ENCODE measurements at regions not wholly inside any gene's neighbourhood (a gene's known extent, or its start where the extent isn't known, plus 50 kb on each side); places are given as distances from the start of the nearest gene placed in this dataset.
"Not testable (repeated sequence)": the region's sequence is repeated elsewhere in the genome, so short reads cannot be mapped to it uniquely, and the experiment has no call there.

GRCh38 chr5:158034586-158034985, 175.6 kb upstream of the CLINT1 start:
- intact Hi-C loops (cut with micrococcal nuclease; ENCODE audit: unreplicated experiment); H3K27me3 ChIP-seq (ENCODE audit: control insufficient read depth in 1 of 2, insufficient read depth in 2 of 2, low read length in 2 of 2); H3K79me2 ChIP-seq (ENCODE audit: insufficient read depth, low read length); H3K36me3 ChIP-seq (replicated peaks in 1 of 2; ENCODE audit: control insufficient read depth in 1 of 2, insufficient read depth in 2 of 2, low read length in 2 of 2); H3K4me2 ChIP-seq (ENCODE audit: low read depth, low read length); CTCF ChIA-PET (ENCODE audit: low intra/inter-chr PET ratio, low total read pairs); H4K20me1 ChIP-seq (ENCODE audit: insufficient read depth, low read length); H3K27ac ChIP-seq (ENCODE audit: extremely low read length, insufficient read depth, low read length); FAIRE-seq; DNase-seq (ENCODE audit: low spot score); POLR2A ChIA-PET; ATAC-seq; H3K4me1 ChIP-seq (ENCODE audit: insufficient read depth, low read length); H3K4me3 ChIP-seq (replicated peaks in 1 of 3; ENCODE audit: insufficient read depth in 1 of 3, low read depth in 2 of 3, low read length in 3 of 3); in situ Hi-C loops (cut with HindIII; ENCODE audit: extremely low pct_ligation_motif_present, low pct_unique_long_range_greater_than_20kb); BruUV-seq (replicated peaks); H3K9ac ChIP-seq (ENCODE audit: insufficient read depth, low read depth, low read length); H2AFZ ChIP-seq (ENCODE audit: low read length): not testable (repeated sequence)
- 18% methylated on average over 6 of the region's 6 CpGs for whole genome bisulfite sequencing (ENCODE audit: low lambda C conversion rate)
- H3K9me3 ChIP-seq (ENCODE audit: low read length) = peaks cover 29% of the 10 kb centered on the region

GRCh38 chr5:158033724-158034123, 174.8 kb upstream of the CLINT1 start:
- H3K27me3 ChIP-seq (ENCODE audit: control insufficient read depth in 1 of 2, insufficient read depth in 2 of 2, low read length in 2 of 2) = no peaks in the 10 kb centered on the region
- BruUV-seq (replicated peaks) = no TSS peak
- no peaks in the 10 kb centered on the region for H4K20me1 ChIP-seq (ENCODE audit: insufficient read depth, low read length)
- no peak overlapping the region for H3K9ac ChIP-seq (ENCODE audit: insufficient read depth, low read depth, low read length)
- no peaks in the 10 kb centered on the region for H3K4me1 ChIP-seq (ENCODE audit: insufficient read depth, low read length)
- no peak overlapping the region for H3K27ac ChIP-seq (ENCODE audit: extremely low read length, insufficient read depth, low read length)
- DNase-seq (ENCODE audit: low spot score) (no peak), FAIRE-seq (no peak), ATAC-seq (no peak)
- H2AFZ ChIP-seq (ENCODE audit: low read length) = no peak overlapping the region
- WGBS (ENCODE audit: low lambda C conversion rate) = 0% methylated on average over 1 of the region's 1 CpG
- H3K4me2 ChIP-seq (ENCODE audit: low read depth, low read length) = no peak overlapping the region
- intact Hi-C loops (cut with micrococcal nuclease; ENCODE audit: unreplicated experiment) = no loop called here
- H3K4me3 ChIP-seq (replicated peaks in 1 of 3; ENCODE audit: insufficient read depth in 1 of 3, low read depth in 2 of 3, low read length in 3 of 3) = no peak overlapping the region
- ChIA-PET CTCF (ENCODE audit: low intra/inter-chr PET ratio, low total read pairs) (no interaction called here), POLR2A (no interaction called here)
- in situ Hi-C loops (cut with HindIII; ENCODE audit: extremely low pct_ligation_motif_present, low pct_unique_long_range_greater_than_20kb) = no loop called here
- H3K9me3 ChIP-seq (ENCODE audit: low read length) = peaks cover 29% of the 10 kb centered on the region
- no peaks in the 10 kb centered on the region for H3K36me3 ChIP-seq (replicated peaks in 1 of 2; ENCODE audit: control insufficient read depth in 1 of 2, insufficient read depth in 2 of 2, low read length in 2 of 2)
- TF ChIP-seq RARA (CRISPR knock-in tag; IDR thresholded peaks at IDR 0.05) (no peak), ATF6 (CRISPR knock-in tag; conservative IDR thresholded peaks at IDR 0.05) (no peak), HIC2 (CRISPR knock-in tag; IDR thresholded peaks at IDR 0.05; ENCODE audit: low read depth) (no peak), CENPBD1 (CRISPR knock-in tag; IDR thresholded peaks at IDR 0.05; ENCODE audit: borderline replicate concordance, low read depth) (no peak), ZFP1 (CRISPR knock-in tag; IDR thresholded peaks at IDR 0.05) (no peak)
- TF ChIP-seq, protein P1, sequence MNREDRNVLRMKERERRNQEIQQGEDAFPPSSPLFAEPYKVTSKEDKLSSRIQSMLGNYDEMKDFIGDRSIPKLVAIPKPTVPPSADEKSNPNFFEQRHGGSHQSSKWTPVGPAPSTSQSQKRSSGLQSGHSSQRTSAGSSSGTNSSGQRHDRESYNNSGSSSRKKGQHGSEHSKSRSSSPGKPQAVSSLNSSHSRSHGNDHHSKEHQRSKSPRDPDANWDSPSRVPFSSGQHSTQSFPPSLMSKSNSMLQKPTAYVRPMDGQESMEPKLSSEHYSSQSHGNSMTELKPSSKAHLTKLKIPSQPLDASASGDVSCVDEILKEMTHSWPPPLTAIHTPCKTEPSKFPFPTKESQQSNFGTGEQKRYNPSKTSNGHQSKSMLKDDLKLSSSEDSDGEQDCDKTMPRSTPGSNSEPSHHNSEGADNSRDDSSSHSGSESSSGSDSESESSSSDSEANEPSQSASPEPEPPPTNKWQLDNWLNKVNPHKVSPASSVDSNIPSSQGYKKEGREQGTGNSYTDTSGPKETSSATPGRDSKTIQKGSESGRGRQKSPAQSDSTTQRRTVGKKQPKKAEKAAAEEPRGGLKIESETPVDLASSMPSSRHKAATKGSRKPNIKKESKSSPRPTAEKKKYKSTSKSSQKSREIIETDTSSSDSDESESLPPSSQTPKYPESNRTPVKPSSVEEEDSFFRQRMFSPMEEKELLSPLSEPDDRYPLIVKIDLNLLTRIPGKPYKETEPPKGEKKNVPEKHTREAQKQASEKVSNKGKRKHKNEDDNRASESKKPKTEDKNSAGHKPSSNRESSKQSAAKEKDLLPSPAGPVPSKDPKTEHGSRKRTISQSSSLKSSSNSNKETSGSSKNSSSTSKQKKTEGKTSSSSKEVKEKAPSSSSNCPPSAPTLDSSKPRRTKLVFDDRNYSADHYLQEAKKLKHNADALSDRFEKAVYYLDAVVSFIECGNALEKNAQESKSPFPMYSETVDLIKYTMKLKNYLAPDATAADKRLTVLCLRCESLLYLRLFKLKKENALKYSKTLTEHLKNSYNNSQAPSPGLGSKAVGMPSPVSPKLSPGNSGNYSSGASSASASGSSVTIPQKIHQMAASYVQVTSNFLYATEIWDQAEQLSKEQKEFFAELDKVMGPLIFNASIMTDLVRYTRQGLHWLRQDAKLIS (CRISPR knock-in tag; IDR thresholded peaks at IDR 0.05) = no peak
- H3K79me2 ChIP-seq (ENCODE audit: insufficient read depth, low read length) = no peaks in the 10 kb centered on the region
